HG03159 (cell line): ENCODE measurements at regions not wholly inside any gene's neighbourhood (a gene's known extent, or its start where the extent isn't known, plus 50 kb on each side); places are given as distances from the start of the nearest gene placed in this dataset.
"Not testable (repeated sequence)": the region's sequence is repeated elsewhere in the genome, so short reads cannot be mapped to it uniquely, and the experiment has no call there.

Source experiments
- ATAC-seq: cut with Tn5 transposase; IDR thresholded peaks from one replicate; pipeline ENCODE4 v1.9.1; 2021; ENCODE audit warnings: mild to moderate bottlenecking, moderate library complexity; ENCODE audit not compliant: unreplicated experiment

DNA sequence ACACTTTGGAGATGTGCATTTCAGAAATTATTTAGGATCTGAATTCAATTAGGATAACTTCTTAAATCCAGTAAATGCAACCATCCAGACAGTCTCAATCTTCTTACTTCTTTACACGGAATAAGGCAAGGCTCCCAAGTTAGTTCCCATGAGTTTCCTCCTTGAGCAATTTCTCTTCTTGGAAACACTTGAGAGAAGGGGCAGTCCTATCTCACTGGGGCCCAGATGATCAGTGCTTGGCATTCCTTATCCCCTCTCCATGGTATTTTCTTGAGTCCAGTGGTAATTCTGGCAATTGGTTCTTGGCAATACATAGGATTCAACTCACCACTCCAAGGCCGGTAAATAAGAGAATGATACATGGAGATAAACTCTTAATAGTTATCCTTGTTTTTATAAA, 87.1 kb upstream of the PTHLH start:
- no peak for ATAC-seq

DNA sequence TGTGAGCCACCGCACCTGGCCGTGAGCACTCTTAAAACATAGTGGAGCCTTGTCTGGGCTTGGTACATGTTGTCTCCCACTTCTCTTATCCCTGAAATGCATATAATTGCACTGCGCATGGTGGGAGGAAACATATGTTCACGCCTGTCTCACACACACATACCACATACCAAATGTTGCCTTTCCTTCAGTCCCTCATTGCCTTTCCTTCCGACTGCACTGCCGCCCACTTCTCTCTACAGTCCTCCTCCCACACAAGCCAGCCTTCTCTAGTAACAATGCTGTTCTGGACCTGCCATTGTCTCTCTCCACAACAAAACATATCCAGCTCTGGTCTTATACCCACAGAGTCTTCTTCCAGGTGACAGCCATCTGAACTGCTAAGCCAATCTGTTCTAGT, 88.3 kb upstream of the PTHLH start:
- no peak for ATAC-seq

DNA sequence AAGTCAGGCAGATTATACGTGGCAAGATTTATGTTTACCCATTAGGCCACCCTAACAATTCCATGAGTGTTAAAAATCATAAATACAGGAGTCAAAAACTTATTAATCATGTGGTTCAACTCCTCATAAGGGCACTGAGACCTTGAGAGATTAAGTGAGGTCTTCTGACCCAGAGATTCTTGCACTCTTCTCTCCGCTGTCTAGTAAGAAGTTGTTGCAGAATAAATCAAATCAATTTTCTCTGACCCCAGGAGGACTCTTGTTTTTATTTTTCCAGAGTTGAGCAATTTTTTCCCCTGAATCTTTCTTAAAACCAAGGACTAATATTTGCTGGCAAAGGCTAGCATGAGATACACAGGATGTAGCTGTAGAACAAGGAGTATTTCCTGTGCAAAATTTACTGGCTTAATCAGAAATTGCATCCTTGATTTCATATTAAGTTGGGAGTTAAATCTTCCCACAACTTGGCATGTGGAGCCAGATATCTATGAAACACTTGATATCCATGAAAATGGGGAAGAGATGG, 90.9 kb upstream of the PTHLH start:
- no peak for ATAC-seq

DNA sequence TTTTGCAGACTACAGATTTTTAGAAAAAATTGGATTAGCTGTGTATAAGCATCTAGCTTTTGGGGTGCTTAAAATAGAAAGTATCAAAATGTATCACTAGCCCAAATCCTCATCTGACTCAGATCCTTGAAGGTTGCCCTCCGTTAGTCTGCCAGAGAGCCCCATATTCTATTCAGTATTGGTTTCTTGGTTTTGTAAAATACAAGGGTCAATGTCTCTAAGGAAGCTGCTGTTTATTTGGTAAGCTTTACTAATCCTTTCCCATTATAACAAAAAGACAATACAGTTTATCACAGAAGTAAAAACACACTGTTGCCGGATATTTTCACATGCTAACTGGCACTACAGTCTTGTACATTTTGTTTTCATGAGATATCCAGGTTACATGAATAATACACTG, 92.8 kb upstream of the PTHLH start:
- no peak for ATAC-seq

DNA sequence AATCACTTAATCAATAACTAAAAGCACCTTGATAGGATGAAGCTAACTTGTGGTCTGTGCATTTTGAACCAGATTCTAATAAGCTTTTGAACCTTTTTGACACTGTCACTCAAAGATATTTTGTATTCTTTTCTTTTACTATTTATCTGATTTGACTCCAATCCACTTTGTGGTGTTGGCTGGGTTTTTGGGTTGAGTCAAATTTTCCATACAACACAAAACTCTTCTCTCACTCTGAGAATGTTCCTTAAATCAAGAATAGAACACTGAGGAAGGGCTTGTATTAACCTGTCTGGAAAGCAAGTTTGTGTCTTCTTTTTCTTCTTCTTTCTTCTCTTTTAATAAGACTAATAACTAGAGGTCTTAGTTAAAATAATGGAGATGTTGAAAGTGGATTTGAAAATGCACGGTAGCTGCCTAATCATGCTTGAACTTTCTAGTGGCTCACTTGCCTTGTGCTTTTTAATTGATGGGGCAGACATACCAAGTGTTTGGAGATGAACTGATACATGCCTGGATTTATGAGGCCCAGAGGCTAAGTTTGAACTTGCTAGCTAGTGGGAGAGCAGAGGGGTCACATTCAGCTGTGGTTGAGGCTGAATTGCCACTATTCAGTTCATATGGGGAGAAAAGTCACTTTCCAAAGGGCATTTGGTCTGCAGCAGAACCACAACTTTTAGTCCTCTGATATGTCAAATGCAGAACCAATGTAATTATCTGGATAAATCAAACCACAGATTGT, 93.5 kb upstream of the PTHLH start:
- ATAC-seq, result no peak

DNA sequence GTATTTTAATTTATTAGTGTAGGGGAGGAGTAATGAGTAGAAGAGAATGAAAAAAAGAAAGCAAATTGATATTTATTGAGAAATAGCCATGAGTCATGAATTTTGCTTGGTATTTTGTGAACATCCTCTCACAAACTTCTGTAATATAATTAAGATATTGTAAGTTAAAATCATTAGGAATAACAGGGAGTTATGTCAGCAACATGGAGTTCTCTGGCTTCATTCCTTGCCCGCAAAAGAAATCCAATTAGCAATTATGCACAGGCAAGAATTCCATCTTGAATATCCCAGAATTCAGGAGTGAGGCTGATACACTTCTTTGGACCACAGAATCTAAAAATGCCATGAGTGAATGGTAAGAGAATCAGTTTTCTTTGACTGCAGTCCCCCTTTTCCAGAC, 94.3 kb upstream of the PTHLH start:
- ATAC-seq, result no peak

DNA sequence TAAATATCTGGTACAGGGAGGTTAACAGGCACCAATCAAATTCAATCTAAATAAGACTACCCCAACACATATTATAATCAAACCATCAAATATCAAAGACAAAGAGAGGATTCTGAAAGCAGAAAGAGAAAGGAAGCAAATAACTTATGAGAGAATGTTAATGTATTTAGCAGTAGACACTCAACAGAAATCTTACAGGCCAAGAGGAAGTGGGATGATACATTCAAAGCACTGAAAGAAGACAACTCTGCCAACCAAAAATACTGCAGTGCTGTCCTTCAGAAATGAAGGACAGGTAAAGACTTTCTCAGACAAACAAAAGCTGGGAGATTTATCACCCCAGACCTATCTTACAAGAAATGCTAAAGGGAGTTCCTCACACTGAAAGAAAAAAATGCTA, 95.9 kb upstream of the PTHLH start:
- no peak for ATAC-seq

DNA sequence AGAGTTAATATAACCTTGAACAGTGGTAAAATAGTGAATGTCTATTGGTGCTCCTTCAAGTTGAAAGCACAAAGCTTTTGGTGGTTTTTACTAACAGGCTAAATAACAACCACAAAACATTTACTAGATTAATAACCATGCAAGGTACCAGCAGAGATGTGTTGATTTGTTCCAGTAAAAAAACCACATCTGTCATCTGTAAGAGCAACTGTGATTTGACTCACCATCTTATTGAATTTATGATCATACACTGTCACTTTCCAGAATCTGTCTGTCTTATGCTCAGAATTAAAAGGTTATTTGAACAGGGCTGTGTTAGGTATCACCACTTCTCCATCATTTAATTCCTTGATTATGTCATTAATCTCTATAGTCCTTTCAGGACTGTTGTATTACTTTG, 107.0 kb upstream of the PTHLH start:
- ATAC-seq, result no peak

DNA sequence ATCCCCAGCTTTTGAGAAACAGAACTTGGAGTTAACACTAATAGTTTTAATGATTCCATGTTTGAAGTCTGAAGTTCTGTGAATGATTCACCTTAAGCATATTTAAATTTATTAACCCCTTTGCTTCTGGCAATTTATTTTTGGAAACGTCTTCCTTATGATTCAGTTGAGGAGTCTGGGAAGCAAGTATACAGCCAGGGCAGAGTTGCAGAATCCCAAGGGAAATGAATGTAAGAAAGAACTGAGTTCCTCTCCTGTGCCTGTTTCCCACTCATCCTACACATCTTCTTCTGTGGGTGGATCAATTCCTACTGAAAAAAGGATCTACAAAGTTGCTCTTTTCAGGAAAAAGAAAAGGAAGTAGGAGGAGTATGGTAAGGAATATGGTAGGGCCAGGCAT, 108.2 kb upstream of the CCDC91 start:
- no peak for ATAC-seq

DNA sequence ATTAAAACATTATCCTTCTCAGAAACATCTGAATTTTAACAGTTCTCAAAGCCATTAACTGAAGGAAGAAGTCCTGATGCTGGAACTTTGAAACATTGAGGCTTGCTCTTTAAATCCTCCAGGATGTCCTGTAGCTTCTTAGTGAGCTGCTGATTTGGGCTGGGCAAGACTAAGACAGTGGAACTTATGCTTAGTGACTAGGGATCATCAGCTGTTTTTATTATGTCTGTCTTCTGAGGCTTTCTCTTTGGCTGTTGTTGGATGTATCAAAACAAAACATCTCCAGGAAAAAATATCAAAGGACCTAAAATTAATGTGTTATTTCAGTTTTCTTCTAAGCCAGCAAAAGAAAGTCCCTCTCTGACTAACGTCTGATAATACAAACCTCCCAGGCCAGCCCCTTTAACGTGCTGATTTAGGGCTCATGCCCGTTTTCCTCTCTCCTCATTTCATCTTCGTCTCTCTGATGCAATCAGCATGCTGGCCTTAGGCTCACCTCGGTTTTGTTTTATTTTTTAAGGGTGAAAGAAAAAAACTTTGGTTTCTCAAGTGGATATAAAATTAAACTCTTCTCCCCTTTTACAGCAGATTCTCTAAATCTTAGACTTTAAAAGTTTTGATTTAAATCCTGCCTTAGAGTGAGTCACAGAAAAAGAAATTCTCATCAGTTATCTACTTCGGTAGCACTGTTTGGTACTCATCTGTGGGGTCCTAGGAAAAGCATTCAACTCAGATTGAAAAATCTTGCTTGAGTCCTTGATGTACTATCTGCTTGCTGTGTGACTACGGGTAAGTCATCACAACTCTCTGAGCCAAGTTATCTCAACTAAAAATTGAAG, 106.2 kb upstream of the CCDC91 start:
- no peak for ATAC-seq

DNA sequence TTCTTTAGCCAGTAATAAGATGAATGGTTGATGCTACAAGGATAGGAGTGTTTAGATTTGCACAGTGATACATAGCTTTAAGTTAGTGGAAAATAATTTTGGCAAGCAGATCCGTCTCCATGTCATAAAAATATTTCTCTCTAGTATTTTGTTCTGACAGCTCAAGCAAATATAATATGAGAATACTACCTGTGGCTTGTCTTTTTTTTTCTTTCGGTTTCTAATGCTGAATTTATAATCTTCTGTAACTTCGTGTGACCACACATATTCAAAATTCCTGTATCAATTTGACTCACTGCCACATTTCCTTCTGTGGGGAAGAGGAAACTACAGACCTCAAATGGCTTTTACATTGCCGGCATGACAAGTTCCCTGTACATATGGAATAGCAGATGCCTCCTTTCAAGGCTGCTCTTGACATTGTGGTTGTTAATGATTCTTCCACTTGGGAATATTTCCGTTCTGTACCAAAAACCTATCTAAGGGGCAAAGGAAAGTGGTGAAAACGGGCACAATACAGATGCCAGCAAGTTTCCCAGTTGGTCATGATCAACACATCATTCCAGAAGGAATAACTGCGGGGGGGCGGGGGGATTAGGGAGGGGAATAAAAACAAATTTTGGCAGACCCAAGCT, 103.6 kb upstream of the CCDC91 start:
- ATAC-seq, result peak; percentile 68

DNA sequence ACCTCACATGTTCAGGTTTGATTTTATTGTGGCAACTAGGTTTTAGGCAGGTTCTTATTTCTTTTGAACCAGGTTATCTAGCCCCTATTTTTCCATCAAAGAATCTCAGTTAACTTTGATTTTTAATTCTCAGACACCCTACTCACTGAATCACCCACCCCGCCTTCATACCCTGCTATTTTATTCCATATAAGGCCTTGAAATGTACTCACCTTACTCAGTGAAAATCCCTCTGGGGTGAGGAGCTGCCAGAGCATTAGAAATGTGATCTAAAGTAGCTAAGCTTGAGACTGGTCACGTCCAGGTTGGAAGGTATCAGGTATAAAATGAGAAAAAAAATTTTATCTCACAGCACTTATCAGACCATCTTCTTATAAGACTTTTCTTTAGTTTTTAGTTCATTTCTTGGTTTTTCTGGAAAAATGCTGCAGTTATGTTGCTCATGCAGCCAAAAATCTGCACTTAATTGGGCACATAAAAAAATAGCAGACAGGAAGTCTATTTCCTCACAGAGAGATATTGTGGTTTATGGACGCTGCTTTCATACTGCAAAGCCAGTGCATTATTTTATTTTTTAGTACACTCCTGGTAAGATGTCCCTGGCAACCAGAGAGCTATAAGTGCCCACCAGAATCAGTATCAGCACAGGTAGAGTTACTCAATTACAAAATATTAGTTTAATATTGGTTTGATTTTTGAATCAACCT, 101.5 kb upstream of the CCDC91 start:
- no peak for ATAC-seq

DNA sequence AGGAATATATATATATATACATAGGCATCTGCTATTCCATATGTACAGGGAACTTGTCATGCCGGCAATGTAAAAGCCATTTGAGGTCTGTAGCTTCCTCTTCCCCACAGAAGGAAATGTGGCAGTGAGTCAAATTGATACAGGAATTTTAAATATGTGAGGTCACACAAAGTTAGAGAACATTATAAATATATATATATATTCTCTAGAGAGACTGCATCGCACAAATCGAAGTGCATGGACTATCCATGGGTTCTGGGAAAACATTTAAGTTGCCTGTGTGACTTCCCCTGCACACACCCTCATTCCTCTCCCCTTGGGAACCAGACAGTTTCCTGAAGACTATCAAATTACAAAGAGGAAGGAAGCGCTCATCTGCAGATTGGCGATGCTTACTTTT, 100.9 kb upstream of the CCDC91 start:
- ATAC-seq, result no peak

DNA sequence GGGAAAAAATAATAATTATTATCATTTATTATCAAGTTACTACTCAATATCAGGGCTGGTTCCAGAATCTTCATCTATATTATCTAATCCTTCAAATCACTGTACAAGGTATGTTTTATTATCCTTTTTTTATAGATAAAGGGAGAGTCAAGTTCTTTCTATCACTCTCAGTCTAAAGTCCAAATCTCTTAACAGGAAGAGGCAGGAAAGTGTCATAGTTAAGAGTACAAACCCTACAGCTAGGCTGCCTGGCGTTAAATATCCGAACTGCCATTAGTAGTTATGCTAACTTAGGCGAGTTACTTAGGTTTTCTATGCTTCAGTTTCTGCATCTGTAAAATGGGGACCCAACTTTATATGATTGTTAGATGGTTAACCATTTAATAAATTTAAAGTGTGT, 99.4 kb upstream of the CCDC91 start:
- no peak for ATAC-seq

DNA sequence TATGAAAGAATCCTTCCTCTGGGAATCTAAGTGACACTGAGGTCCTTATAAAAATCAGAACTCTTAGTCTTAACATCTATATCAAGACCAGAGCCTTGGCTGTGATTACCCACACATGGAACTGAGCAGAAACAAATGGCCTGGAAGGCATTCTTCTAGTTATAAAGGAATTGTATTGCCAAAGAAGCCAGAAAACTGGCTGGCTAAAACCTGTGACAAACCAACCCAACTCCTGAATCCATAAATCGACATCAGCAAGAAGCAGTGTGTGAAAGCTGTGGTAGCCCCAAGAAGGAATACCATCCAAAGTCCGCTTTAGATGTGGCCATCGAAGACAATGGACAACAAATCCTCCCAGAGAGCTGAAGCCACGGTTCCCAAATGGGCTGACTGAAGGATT, 97.9 kb upstream of the CCDC91 start:
- ATAC-seq, result no peak

DNA sequence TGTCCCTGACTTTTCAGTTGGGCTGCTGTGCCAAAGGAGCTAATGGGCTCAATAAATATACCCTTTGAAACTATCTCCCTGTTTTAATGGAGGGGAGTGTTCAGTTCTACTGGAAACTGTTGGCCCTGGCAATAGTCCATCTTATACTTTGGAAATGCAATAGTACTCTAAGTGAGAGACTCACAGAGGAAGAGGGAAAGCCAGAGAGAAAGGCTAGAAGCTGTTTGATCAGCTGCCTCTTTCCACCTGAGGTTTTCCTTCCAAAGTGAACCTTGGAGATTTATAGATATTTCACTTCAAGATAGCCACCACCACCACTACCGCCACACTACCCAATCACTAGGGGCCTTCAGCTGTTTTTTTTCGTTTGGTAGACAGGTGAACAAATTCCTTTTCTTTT, 93.6 kb upstream of the CCDC91 start:
- no peak for ATAC-seq

DNA sequence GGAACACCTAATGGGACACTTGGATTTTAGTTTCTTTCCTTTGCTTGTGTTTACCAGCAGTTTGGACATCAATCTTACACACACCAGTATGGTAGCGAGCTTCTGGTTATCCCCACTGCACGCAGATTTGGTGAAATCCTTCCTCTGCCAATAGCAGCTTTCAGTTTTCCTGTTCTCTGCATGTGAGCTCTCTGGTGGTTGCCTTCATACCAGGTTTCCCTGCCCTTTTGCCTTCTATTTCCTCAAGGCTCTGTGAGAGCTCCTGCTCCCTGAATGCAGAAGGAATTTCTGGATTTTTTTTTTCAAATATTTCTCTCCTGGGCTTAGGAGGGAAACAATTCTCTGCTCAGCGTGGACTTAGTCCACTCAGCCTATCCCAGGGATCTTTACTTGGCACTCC, 93.0 kb upstream of the CCDC91 start:
- ATAC-seq, result no peak

DNA sequence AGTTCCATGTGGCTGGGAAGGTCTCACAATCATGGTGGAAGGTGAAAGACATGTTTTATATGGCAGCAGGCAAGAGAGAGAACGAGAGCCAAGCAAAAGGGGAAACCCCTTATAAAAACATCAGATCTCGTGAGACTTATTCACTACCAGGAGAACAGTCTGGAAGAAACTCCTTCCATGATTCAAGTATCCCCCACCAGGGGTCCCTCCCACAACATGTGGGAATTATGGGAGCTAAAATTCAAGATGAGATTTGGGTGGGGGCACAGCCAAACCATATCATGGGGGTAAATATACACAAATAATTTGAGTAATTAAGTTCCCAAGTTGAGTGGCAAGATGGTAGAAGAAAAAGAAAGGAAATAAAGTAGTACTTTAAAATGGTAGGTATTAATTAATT, 91.0 kb upstream of the CCDC91 start:
- ATAC-seq, result not testable (repeated sequence)

DNA sequence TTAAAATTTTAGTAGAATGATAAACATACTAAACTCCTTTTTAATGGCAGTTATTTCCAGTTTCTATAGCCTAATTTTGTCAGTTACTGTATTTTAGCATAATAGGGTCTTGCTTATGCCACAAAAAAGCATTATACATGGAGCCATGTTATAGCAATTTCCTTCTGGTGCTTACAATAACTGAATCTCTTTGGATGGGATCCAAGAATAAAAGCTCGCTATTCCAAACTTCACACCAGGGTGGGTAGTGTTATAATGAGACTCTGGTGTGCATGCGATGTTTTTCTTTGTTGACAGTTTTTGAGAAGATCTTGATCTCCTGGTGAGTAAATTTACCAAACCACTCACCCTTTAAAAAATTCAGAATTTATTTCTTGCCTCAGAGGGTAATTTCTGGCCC, 90.4 kb upstream of the CCDC91 start:
- no peak for ATAC-seq

DNA sequence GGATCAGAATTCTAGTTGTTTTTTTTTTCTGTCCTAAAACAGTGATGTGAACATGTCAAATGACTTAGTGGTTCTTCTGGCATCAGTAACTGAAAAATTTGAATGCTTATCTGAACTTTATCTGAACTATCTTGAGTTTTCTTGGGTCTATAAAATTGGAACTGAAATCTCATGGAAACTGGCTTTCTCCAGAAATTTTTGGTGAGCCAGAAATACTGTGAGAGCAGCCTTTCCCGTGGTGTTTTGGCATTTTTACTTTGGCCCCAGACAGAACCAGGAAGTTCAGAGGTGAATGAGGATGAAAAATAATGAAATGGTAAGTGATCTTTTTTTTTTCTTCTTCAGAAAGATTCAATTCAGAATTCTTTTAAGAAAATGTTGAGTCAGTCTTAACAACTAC, 89.5 kb upstream of the CCDC91 start:
- ATAC-seq, result no peak

DNA sequence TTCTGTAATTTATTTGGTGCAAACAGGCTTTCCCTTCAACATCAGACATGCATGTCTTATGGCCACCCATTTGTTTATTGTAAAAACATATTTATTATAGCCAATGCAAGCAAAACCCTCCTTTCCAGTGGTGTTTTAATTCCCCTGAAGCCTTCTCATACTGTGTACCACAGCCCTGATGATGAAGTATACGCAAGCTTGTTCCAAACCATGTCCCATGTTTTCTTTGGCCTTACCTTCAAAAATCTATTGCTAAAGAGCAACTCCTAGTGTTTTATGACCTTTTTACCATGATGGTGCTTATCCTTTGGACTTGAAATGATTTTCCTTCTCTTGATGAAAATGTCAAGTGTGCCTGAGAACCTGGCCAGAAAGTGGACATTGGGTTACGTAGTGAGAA, 85.9 kb upstream of the CCDC91 start:
- no peak for ATAC-seq
